Islet precursor cell (in vitro differentiated cells): ENCODE measurements at regions not wholly inside any gene's neighbourhood (a gene's known extent, or its start where the extent isn't known, plus 50 kb on each side); places are given as distances from the start of the nearest gene placed in this dataset.
"Not testable (repeated sequence)": the region's sequence is repeated elsewhere in the genome, so short reads cannot be mapped to it uniquely, and the experiment has no call there.

Experiments
- DNase-seq: peaks from one replicate; pipeline ENCODE4 v3.0.0-alpha.2; 2018

- DNase-seq: no peak
Measured at GRCh38 chr7:356691-357462, 66.9 kb downstream of the FOXL3 start.

GRCh38 chr7:357531-358209 lies 67.7 kb downstream of the FOXL3 start:
- DNase-seq: no peak

GRCh38 chr7:358352-358751 lies 68.4 kb downstream of the FOXL3 start:
- DNase-seq: no peak

- no peak for DNase-seq
Measured at GRCh38 chr7:359226-359765, 69.3 kb downstream of the FOXL3 start.

- DNase-seq: no peak
Measured at GRCh38 chr7:359766-360361, 69.9 kb downstream of the FOXL3 start.

GRCh38 chr7:360454-361100 lies 70.6 kb downstream of the FOXL3 start:
- DNase-seq: no peak

GRCh38 chr7:361182-361581 lies 71.2 kb downstream of the FOXL3 start:
- not testable (repeated sequence) for DNase-seq

- DNase-seq: no peak
Measured at GRCh38 chr7:361680-362401, 71.9 kb downstream of the FOXL3 start.

GRCh38 chr7:362402-363096 lies 72.6 kb downstream of the FOXL3 start:
- no peak for DNase-seq

- DNase-seq: no peak
Measured at GRCh38 chr7:363626-364025, 73.7 kb downstream of the FOXL3 start.

GRCh38 chr7:364536-364935 lies 74.6 kb downstream of the FOXL3 start:
- DNase-seq: no peak

GRCh38 chr7:365593-365992 lies 75.6 kb downstream of the FOXL3 start:
- no peak for DNase-seq

- no peak for DNase-seq
Measured at GRCh38 chr7:366161-366803, 76.3 kb downstream of the FOXL3 start.

GRCh38 chr7:367351-367901 lies 77.5 kb downstream of the FOXL3 start:
- DNase-seq: no peak

GRCh38 chr7:368651-369475 lies 78.9 kb downstream of the FOXL3 start:
- DNase-seq: peak; percentile 64

- peak; percentile 33 for DNase-seq
Measured at GRCh38 chr7:369476-370258, 79.7 kb downstream of the FOXL3 start.

GRCh38 chr7:370259-370625 lies 80.3 kb downstream of the FOXL3 start:
- peak; percentile 65 for DNase-seq

- peak; percentile 32 for DNase-seq
Measured at GRCh38 chr7:370775-371118, 80.8 kb downstream of the FOXL3 start.

- DNase-seq: peak; percentile 46
Measured at GRCh38 chr7:371119-371778, 81.3 kb downstream of the FOXL3 start.
